WTC11 (cell line): ENCODE measurements at regions not wholly inside any gene's neighbourhood (a gene's known extent, or its start where the extent isn't known, plus 50 kb on each side); places are given as distances from the start of the nearest gene placed in this dataset.
"Not testable (repeated sequence)": the region's sequence is repeated elsewhere in the genome, so short reads cannot be mapped to it uniquely, and the experiment has no call there.

Experiments used
- ARID4B ChIP-seq: sonication (generic); formaldehyde crosslinking; IDR thresholded peaks from 2 replicates; pipeline ENCODE4 v1.8.0; 2023; ENCODE audit warnings: missing genetic modification reagents, mild to moderate bottlenecking, borderline replicate concordance
- CREB1 ChIP-seq: sonication (generic); formaldehyde crosslinking; IDR thresholded peaks from 2 replicates; pipeline ENCODE4 v1.8.0; 2023; ENCODE audit warnings: mild to moderate bottlenecking, missing genetic modification reagents
- CREM ChIP-seq: sonication (generic); formaldehyde crosslinking; IDR thresholded peaks from 2 replicates; pipeline ENCODE4 v1.8.1; 2022; ENCODE audit warnings: mild to moderate bottlenecking, missing genetic modification reagents, moderate library complexity
- ESRRA ChIP-seq: sonication (generic); formaldehyde crosslinking; IDR thresholded peaks from 2 replicates; pipeline ENCODE4 v1.8.1; 2022; ENCODE audit warnings: mild to moderate bottlenecking, missing genetic modification reagents, borderline replicate concordance
- TP53 ChIP-seq: sonication (generic); formaldehyde crosslinking; IDR thresholded peaks from 2 replicates; pipeline ENCODE4 v1.8.1; 2023; ENCODE audit warnings: mild to moderate bottlenecking, missing genetic modification reagents
- ZNF121 ChIP-seq: sonication (generic); formaldehyde crosslinking; IDR thresholded peaks from 2 replicates; pipeline ENCODE4 v1.8.0; 2023; ENCODE audit warnings: missing genetic modification reagents
- TF ChIP-seq, protein P1 (sequence below): fragments of 200-600 bp; IDR thresholded peaks from 2 replicates; pipeline ENCODE4 v1.8.0; 2022; ENCODE audit warnings: antibody characterized with exemption
- TF ChIP-seq, protein P2 (sequence below): sonication (generic); formaldehyde crosslinking; IDR thresholded peaks from 2 replicates; pipeline ENCODE4 v1.8.0; 2022; ENCODE audit warnings: mild to moderate bottlenecking, missing genetic modification reagents

DNA sequence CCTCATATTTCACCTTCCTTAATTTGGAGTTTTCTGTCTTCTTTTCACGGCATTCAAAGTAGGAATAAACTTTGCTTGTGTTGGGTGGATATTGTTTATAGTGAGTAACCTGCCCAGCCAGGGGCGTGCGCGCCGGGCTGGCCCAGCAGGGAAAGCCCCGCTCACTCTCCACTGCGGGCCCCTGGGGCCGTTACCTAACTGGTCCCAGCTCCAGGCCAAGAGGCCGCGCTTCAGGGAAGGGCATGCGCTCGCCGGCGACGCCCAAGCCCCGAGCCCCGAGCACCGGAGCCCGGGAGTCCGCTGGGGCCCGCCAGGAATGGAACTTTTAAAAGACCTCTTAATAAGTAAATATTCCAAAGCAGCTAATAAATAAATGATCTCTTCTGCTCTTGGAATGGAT, 601.3 kb upstream of the ANKRD30A start:
- not testable (repeated sequence) for TF ChIP-seq ARID4B (CRISPR knock-in tag); CREB1 (CRISPR knock-in tag); ESRRA (CRISPR knock-in tag); CREM; TP53; ZNF121 (CRISPR knock-in tag)
- TF ChIP-seq, protein P1, sequence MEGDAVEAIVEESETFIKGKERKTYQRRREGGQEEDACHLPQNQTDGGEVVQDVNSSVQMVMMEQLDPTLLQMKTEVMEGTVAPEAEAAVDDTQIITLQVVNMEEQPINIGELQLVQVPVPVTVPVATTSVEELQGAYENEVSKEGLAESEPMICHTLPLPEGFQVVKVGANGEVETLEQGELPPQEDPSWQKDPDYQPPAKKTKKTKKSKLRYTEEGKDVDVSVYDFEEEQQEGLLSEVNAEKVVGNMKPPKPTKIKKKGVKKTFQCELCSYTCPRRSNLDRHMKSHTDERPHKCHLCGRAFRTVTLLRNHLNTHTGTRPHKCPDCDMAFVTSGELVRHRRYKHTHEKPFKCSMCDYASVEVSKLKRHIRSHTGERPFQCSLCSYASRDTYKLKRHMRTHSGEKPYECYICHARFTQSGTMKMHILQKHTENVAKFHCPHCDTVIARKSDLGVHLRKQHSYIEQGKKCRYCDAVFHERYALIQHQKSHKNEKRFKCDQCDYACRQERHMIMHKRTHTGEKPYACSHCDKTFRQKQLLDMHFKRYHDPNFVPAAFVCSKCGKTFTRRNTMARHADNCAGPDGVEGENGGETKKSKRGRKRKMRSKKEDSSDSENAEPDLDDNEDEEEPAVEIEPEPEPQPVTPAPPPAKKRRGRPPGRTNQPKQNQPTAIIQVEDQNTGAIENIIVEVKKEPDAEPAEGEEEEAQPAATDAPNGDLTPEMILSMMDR = not testable (repeated sequence)
- TF ChIP-seq, protein P2, sequence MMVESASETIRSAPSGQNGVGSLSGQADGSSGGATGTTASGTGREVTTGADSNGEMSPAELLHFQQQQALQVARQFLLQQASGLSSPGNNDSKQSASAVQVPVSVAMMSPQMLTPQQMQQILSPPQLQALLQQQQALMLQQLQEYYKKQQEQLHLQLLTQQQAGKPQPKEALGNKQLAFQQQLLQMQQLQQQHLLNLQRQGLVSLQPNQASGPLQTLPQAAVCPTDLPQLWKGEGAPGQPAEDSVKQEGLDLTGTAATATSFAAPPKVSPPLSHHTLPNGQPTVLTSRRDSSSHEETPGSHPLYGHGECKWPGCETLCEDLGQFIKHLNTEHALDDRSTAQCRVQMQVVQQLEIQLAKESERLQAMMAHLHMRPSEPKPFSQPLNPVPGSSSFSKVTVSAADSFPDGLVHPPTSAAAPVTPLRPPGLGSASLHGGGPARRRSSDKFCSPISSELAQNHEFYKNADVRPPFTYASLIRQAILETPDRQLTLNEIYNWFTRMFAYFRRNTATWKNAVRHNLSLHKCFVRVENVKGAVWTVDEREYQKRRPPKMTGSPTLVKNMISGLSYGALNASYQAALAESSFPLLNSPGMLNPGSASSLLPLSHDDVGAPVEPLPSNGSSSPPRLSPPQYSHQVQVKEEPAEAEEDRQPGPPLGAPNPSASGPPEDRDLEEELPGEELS (CRISPR knock-in tag) = not testable (repeated sequence)
